SKM-1 treated with dmso at 0.1 percent for 144 hours (cell line): ENCODE measurements at regions not wholly inside any gene's neighbourhood (a gene's known extent, or its start where the extent isn't known, plus 50 kb on each side); places are given as distances from the start of the nearest gene placed in this dataset.

Experiments
- DNase-seq: peaks from one replicate; lab custom pipeline; 2025; ENCODE audit not compliant: unreplicated experiment; lab: John Stamatoyannopoulos, UW

- no peak for DNase-seq
These were observed 130.2 kb downstream of the OAT start for GRCh38 chr10:124288486-124288885.

- no peak for DNase-seq
These were observed 130.9 kb downstream of the OAT start for GRCh38 chr10:124287791-124288190.

GRCh38 chr10:124287071-124287685 lies 131.5 kb downstream of the OAT start:
- DNase-seq: no peak

- DNase-seq: no peak
These were observed 132.1 kb downstream of the OAT start for GRCh38 chr10:124286621-124287020.

GRCh38 chr10:124285587-124286527 lies 132.9 kb downstream of the OAT start:
- no peak for DNase-seq

GRCh38 chr10:124283949-124284250 lies 134.8 kb downstream of the OAT start:
- no peak for DNase-seq

- DNase-seq: no peak
These were observed 135.3 kb downstream of the OAT start for GRCh38 chr10:124283215-124283948.

GRCh38 chr10:124282326-124282725 lies 136.4 kb downstream of the OAT start:
- DNase-seq: no peak

- DNase-seq: no peak
These were observed 137.1 kb downstream of the OAT start for GRCh38 chr10:124281666-124282065.

- no peak for DNase-seq
These were observed 137.8 kb downstream of the OAT start for GRCh38 chr10:124280916-124281315.

GRCh38 chr10:124279882-124280281 lies 138.8 kb downstream of the OAT start:
- DNase-seq: no peak

- DNase-seq: no peak
These were observed 139.4 kb downstream of the OAT start for GRCh38 chr10:124279298-124279697.

- DNase-seq: no peak
These were observed 140.4 kb downstream of the OAT start for GRCh38 chr10:124278356-124278755.

GRCh38 chr10:124273141-124273540 lies 145.6 kb downstream of the OAT start:
- no peak for DNase-seq

GRCh38 chr10:124271676-124272075 lies 147.0 kb downstream of the OAT start:
- no peak for DNase-seq

GRCh38 chr10:124270530-124271327 lies 148.0 kb downstream of the OAT start:
- no peak for DNase-seq

GRCh38 chr10:124268976-124269375 lies 149.7 kb downstream of the OAT start:
- DNase-seq: no peak

- no peak for DNase-seq
These were observed 150.7 kb downstream of the OAT start for GRCh38 chr10:124267911-124268549.

GRCh38 chr10:124267231-124267885 lies 151.4 kb downstream of the OAT start:
- DNase-seq: no peak
